IPS-20b (cell line): ENCODE measurements at regions not wholly inside any gene's neighbourhood (a gene's known extent, or its start where the extent isn't known, plus 50 kb on each side); places are given as distances from the start of the nearest gene placed in this dataset.

Source experiments
- H3K27ac ChIP-seq: one replicate; pipeline ENCODE4 v1.5.1; 2013; ENCODE audit warnings: low read length
- H3K27me3 ChIP-seq: 2 replicates; pipeline ENCODE4 v1.6.1; 2013; ENCODE audit warnings: mild to moderate bottlenecking, low read length, inconsistent platforms; ENCODE audit not compliant: insufficient read depth
- H3K36me3 ChIP-seq: 2 replicates; pipeline ENCODE4 v1.6.1; 2013; ENCODE audit warnings: low read depth, mild to moderate bottlenecking, inconsistent platforms, low read length, moderate library complexity; ENCODE audit not compliant: insufficient read depth
- H3K4me1 ChIP-seq: 2 replicates; pipeline ENCODE4 v1.6.1; 2013; ENCODE audit warnings: mild to moderate bottlenecking, control low read depth, inconsistent platforms, low read length, moderate library complexity; ENCODE audit not compliant: insufficient read depth
- H3K4me3 ChIP-seq: 2 replicates; pipeline ENCODE4 v1.5.1; 2013; ENCODE audit warnings: mild to moderate bottlenecking, low read length, inconsistent platforms
- H3K9ac ChIP-seq: 2 replicates; pipeline ENCODE4 v1.6.1; 2013; ENCODE audit warnings: low read depth, mild to moderate bottlenecking, inconsistent platforms, low read length, moderate library complexity
- H3K9me3 ChIP-seq: 2 replicates; pipeline ENCODE4 v1.6.1; 2013; ENCODE audit warnings: mild to moderate bottlenecking, low read depth, low read length, inconsistent platforms; ENCODE audit not compliant: insufficient read depth

- Histone ChIP-seq H3K9ac (no peak overlapping the region), H3K27me3 (no peaks in the 10 kb centered on the region), H3K4me3 (no peak overlapping the region), H3K36me3 (no peaks in the 10 kb centered on the region), H3K27ac (no peak overlapping the region), H3K9me3 (peaks cover 1% of the 10 kb centered on the region; the same call in 1 of the 2 replicates), H3K4me1 (no peaks in the 10 kb centered on the region)
Measured at GRCh38 chr5:54602475-54602874, 84.9 kb downstream of the SNX18 start.

- peaks cover 5% of the 10 kb centered on the region; the same call in 1 of the 2 replicates for H3K9me3 ChIP-seq
- H3K36me3 ChIP-seq, result no peaks in the 10 kb centered on the region
- no peak overlapping the region for H3K9ac ChIP-seq
- H3K4me1 ChIP-seq, result no peaks in the 10 kb centered on the region
- H3K27me3 ChIP-seq, result no peaks in the 10 kb centered on the region
- no peak overlapping the region for H3K27ac ChIP-seq
- no peak overlapping the region for H3K4me3 ChIP-seq
Measured at GRCh38 chr5:54601411-54602230, 84.1 kb downstream of the SNX18 start.
